DMS53 (cell line): ENCODE measurements at regions not wholly inside any gene's neighbourhood (a gene's known extent, or its start where the extent isn't known, plus 50 kb on each side); places are given as distances from the start of the nearest gene placed in this dataset.
"Not testable (repeated sequence)": the region's sequence is repeated elsewhere in the genome, so short reads cannot be mapped to it uniquely, and the experiment has no call there.

Experiments used
- DNase-seq: peaks from one replicate; lab custom pipeline; 2025; lab: John Stamatoyannopoulos, UW

DNA sequence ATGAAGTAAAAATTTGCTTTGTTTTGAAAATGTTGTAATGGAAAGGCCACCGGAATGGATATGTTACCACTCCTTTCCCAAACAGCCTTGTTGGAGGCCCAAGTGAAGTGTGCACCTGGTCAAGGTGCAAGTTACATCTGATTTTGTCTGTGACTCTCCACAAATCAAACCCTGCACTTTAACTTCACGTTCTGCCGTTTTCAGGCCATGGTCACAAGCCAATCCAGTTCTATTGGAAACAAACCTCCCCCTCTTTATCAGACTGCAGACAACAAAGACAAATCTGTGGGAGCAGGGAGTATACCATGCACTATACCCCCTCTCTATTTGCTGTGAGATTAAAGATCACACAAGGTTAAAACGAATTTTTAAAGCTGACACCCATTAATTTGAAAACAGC is 155.6 kb upstream of the RFC3 start:
- no peak for DNase-seq

GRCh38 chr13:33665626-33666175 is 152.2 kb upstream of the RFC3 start:
- no peak for DNase-seq

- no peak for DNase-seq
These were observed 146.4 kb upstream of the RFC3 start for GRCh38 chr13:33671560-33671959.

- not testable (repeated sequence) for DNase-seq
These were observed 145.9 kb upstream of the RFC3 start for GRCh38 chr13:33672022-33672421.

DNA sequence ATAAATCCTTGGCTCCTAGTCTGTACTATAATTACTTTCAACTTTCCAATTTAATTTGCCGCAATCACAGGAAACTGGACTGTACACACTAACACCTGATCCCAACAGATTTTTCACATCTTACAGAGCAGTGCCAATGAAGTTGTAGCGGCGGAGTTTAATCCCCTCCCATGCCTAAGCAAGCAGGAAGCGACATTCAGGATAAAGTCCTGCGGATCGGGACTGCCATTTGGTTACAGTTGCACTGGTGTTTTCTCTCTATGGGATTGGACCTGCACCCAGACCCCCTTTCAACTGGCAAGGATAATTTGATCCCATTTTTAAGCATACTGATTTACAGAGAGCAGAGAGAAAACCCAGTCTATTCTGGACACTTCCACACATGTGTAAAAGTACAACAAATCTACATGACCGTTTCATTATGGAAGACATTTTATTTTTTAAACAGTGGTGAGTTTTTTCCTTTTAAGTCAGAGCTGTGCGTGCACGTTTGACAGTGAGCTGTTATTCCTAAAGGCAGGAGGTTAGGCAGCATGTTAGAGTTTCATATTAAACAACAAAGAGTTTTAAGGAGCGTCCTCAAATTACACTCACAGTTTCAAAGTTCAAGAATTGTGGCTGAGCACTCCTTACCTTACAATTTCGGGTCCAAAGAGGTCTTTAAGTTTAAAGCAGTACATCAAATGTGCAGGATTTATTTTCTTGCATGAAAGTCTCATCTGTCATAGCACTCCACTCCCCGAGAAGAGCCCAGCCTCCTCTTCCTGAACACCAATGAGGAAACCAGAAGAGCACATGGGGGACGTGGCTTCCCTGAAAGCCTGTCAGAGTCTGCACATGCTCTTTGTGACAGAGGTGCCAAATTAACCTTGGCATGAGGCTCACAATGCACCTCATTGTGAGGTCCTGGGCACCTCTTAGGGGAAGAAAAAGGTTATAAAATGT is 141.6 kb upstream of the RFC3 start:
- DNase-seq = peak; percentile 80

DNA sequence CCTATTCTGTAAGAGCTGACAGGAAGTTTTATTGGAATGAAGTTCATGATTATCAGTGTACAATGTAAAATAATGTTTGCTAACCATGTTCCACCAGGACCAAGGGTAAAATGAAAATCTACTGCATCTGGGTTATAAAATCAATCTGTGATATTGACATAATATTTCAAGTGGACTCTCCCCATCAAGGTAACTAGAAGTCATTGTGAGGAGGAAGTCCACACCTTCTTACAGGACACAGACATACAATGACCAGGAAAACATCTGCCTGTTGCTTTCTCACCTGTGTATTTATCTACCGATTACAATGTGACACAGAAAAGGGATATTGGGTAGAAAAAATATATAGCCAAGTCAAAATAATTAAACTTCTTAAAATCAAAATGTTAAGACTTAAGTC is 140.7 kb upstream of the RFC3 start:
- peak; percentile 73 for DNase-seq

GRCh38 chr13:33678084-33678483 is 139.9 kb upstream of the RFC3 start:
- no peak for DNase-seq

DNA sequence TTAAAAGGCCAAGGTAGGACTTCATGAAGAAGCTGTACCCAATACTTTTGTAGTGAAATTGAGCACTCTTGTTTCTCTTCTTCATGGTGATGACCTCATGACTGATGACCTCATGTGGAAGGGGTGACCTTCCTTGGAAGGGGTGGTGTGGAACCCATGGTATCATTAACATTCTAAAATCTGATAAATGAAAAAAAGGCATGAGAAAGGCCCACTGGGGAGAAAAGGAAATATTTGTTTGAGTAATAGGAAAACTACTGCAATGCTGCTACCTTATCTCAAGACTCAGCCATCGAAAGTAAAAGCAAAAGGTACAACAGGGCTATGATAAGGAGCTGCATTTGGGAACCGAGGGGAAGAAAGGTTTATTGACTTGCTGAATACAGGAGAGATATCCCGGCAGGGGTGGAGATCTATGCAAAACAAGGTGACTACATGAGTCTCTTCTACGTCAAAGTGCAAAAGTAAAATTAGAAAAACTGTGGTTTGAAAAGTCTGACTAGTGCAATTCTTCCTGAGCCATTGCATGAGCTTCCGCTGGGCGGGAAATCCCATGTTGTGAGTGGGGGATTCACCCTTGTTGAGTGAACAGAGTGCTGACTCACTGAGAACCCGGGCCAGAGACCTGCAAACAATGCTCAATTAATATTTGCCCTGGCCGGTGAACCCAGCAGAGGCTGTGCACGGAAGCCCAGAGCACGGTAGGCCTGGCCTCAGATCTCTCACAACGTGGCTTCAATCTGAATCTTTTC is 138.9 kb upstream of the RFC3 start:
- DNase-seq = peak; percentile 96

DNA sequence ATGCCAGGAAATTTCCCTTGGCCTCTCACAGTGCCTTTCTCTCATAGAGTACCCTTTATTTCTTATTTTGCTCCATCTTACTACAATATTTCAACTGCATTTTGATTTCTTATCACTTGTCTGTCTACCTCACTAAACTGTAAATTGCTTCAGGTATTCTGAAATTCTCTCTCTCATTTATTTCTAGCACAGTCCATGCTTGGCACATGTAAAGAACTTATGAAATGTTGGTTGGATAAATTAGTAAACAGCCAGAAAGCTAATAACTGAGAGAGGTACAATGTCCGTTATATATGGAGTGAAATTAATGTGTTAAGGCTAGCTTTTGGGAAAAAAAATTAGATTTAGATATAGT is 138.3 kb upstream of the RFC3 start:
- no peak for DNase-seq

- no peak for DNase-seq
These were observed 135.9 kb upstream of the RFC3 start for GRCh38 chr13:33682020-33682564.

DNA sequence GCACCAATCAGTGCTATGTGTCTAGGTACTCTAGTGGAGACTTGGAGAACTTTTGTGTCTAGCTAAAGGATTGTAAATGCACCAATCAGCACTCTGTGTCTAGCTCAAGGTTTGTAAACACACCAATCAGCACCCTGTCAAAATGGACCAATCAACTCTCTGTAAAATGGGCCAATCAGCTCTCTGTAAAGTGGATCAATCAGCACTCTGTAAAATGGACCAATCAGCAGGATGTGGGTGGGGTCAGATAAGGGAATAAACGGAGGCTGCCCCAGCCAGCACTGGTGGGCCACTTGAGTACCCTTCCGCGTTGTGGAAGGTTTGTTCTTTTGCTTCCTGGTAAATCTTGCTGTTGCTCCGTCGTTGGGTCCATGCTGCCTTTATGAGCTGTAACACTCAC is 135.3 kb upstream of the RFC3 start:
- DNase-seq = not testable (repeated sequence)

DNA sequence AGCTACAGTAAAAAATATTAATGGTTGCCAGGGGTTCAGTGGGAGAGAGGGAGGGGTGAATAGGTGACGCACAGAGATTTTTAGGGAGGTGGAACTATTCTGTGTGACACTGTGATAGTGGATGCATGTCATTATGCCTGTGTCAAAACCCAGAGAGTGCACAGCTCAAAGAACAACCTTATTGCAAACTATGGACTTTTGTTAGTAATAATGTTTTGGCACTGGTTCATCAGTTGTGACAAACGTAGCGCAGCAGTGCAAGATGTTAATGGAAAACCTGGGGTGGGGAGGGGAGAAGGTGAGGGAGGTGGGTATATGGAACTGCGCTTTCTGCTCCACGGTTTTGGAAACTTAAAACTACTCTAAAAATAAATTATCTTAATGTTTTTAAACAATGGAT is 134.6 kb upstream of the RFC3 start:
- no peak for DNase-seq

GRCh38 chr13:33684874-33685273 is 133.1 kb upstream of the RFC3 start:
- no peak for DNase-seq

DNA sequence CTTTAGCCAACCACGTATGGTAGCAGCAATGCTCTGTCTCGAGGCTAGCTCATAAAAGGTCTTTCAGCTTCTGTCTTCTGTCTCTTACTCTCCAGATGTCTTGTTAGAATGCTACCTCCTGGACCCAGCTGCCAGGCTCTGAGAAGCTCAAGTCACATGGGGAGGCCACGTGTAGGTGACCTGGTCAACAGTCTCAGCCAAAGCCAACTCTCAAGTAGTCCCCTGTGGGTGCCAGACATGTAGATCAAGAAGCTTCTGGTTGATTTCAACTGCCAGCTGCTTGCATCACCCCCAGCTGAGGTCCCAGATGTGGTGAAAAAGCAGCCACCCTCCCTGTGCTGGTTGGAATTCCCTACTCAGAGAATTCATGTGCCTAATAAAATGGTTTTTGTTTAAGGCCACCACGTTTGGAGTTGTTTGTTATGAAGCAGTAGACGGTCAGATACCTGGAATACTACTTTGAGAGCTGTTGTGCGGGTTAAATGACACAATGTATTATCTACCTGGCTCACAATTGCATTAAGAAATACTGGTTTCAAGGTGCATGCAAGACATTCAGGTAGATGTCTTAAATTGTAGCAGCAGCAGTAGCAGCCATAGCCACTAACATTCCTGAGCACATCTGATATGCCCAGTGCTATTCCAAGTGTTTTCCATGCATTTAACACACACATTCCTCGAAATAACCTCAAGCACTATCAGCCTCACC is 131.0 kb upstream of the RFC3 start:
- no peak for DNase-seq

GRCh38 chr13:33690354-33690753 is 127.6 kb upstream of the RFC3 start:
- no peak for DNase-seq

DNA sequence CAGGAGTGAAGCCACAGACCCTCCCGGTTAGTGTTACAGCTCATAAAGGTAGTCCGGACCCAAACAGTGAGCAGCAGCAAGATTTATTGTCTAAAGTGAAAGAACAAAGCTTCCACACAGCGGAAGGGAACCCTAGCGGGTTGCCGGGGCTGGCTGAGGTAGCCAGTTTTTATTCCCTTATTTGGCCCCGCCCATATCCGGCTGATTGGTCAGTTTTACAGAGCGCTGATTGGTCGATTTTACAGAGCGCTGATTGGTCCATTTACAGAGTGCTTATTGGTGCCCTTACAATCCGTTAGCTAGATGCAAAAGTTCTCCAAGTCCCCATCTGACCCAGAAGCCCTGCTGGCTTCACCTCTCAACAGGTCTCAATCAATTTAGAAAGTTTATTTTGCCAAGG is 126.0 kb upstream of the RFC3 start:
- no peak for DNase-seq

- DNase-seq = peak; percentile 15
These were observed 125.4 kb upstream of the RFC3 start for GRCh38 chr13:33692531-33692930.

GRCh38 chr13:33694546-33694945 is 123.4 kb upstream of the RFC3 start:
- DNase-seq = no peak

- DNase-seq = peak; percentile 36
These were observed 121.4 kb upstream of the RFC3 start for GRCh38 chr13:33696530-33696929.

DNA sequence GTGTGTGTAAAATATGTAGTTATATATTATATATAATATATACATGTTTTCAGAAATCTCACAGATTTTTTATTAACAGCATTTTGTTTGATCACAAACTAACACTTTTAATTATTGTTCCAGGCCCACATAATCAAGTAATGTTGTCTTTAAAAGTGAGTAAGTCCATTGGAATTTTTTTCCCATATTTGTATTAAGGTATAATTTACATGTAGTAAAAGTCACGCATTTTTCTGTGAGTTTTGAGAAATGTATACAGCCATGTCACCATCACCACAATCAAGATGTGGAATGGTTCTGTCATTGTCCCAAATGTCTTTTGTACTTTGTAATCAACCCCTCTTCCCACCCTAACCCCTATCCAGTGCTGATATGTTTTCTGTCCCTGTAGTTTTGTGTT is 120.0 kb upstream of the RFC3 start:
- no peak for DNase-seq

GRCh38 chr13:33707449-33707848 is 110.5 kb upstream of the RFC3 start:
- no peak for DNase-seq

GRCh38 chr13:33710924-33711323 is 107.0 kb upstream of the RFC3 start:
- DNase-seq = no peak
